Nephron (organoid): ENCODE measurements at regions not wholly inside any gene's neighbourhood (a gene's known extent, or its start where the extent isn't known, plus 50 kb on each side); places are given as distances from the start of the nearest gene placed in this dataset.

Experiments used
- H3K27ac Mint-ChIP-seq, 3 experiments: 2 replicates each; pipeline ENCODE4 v1.8.0; 2020; ENCODE audit warnings: mixed read lengths in 3 of 3, mild to moderate bottlenecking in 2 of 3, moderate library complexity in 1 of 3
- H3K27me3 Mint-ChIP-seq: 2 replicates; pipeline ENCODE4 v1.8.0; 2021; ENCODE audit warnings: low read depth, mild to moderate bottlenecking, moderate library complexity, mixed read lengths
- H3K36me3 Mint-ChIP-seq: 2 replicates; pipeline ENCODE4 v1.8.0; 2020; ENCODE audit warnings: low read depth, mixed read lengths
- H3K4me1 Mint-ChIP-seq: 2 replicates; pipeline ENCODE4 v1.8.0; 2020; ENCODE audit warnings: mixed read lengths
- H3K4me3 Mint-ChIP-seq, 3 experiments: 2 replicates each; pipeline ENCODE4 v1.8.0; 2020; ENCODE audit warnings: mild to moderate bottlenecking in 3 of 3, mixed read lengths in 3 of 3, moderate library complexity in 2 of 3
- H3K9me3 Mint-ChIP-seq: 2 replicates; pipeline ENCODE4 v1.8.0; 2020; ENCODE audit warnings: mixed read lengths
- CTCF ChIP-seq, 3 experiments: fragments of 200-600 bp; sonication (generic); IDR thresholded peaks; one replicate each; pipeline ENCODE4 v1.5.0; 2021; ENCODE audit warnings: antibody characterized with exemption in 3 of 3; ENCODE audit not compliant: unreplicated experiment in 3 of 3

- Mint-ChIP-seq H3K27ac (no peak overlapping the region), H3K27me3 (no peaks in the 10 kb centered on the region), H3K4me3 (no peak overlapping the region), H3K4me1 (peaks cover 5% of the 10 kb centered on the region), H3K9me3 (peaks cover 15% of the 10 kb centered on the region), H3K36me3 (no peaks in the 10 kb centered on the region)
- no peak for TF ChIP-seq CTCF (IDR thresholded peaks at IDR 0.05; ENCODE audit: unreplicated experiment in 3 of 3)
These were observed 132.0 kb upstream of the ATP6AP2 start for GRCh38 chrX:40448793-40449192.

DNA sequence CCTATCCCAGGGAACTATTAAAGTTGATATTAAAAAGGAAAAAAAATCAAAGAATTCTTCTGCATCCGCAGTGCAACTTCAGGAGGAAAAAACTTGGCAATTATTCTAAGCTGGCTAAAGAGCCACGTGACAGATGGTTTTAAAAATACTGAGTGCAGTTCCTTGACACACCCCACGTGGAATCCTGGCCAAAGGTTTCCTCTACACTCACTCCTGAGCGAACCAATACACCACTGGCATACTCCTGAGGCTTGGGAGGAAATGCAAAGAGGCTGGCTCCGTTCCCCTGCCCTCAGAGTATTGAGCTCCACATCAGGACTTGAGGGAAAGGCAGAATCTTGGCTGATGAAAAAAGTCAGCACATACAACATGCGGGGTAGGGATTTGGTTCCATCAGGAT lies 133.8 kb upstream of the ATP6AP2 start:
- Mint-ChIP-seq H3K4me1 (peaks cover 5% of the 10 kb centered on the region), H3K27ac (no peak overlapping the region), H3K36me3 (no peaks in the 10 kb centered on the region), H3K4me3 (no peak overlapping the region), H3K27me3 (no peaks in the 10 kb centered on the region), H3K9me3 (peaks cover 10% of the 10 kb centered on the region)
- TF ChIP-seq CTCF (IDR thresholded peaks at IDR 0.05; ENCODE audit: unreplicated experiment in 3 of 3) = no peak

DNA sequence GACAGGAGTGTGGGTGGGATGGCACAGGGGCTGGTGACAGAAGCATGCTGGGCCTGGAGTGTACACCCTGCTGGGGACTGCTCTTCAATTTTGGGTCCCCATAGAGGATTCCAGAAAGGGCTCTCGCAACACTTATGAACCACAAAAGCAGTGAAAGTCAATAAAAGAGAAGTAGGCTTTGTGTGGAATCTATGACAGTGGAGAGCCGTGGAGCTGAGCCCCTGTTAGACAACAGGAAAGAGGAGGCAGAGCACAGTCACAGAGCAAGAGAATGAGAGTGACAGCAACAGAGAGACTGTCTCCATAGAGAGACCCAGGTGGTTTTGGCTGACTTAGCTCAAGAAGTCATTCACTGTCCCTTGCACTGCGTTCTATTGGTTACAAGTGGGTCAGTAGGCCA lies 135.1 kb upstream of the ATP6AP2 start:
- H3K9me3 Mint-ChIP-seq = peaks cover 8% of the 10 kb centered on the region
- no peak overlapping the region for H3K27ac Mint-ChIP-seq
- no peak for TF ChIP-seq CTCF (IDR thresholded peaks at IDR 0.05; ENCODE audit: unreplicated experiment in 3 of 3)
- no peaks in the 10 kb centered on the region for H3K36me3 Mint-ChIP-seq
- H3K4me1 Mint-ChIP-seq = peaks cover 8% of the 10 kb centered on the region
- no peaks in the 10 kb centered on the region for H3K27me3 Mint-ChIP-seq
- no peak overlapping the region for H3K4me3 Mint-ChIP-seq

- H3K27me3 Mint-ChIP-seq = no peaks in the 10 kb centered on the region
- H3K9me3 Mint-ChIP-seq = peaks cover 6% of the 10 kb centered on the region
- TF ChIP-seq CTCF (IDR thresholded peaks at IDR 0.05; ENCODE audit: unreplicated experiment in 3 of 3) = no peak
- no peak overlapping the region for H3K27ac Mint-ChIP-seq
- H3K4me3 Mint-ChIP-seq = no peak overlapping the region
- H3K4me1 Mint-ChIP-seq = peaks cover 8% of the 10 kb centered on the region
- no peaks in the 10 kb centered on the region for H3K36me3 Mint-ChIP-seq
These were observed 135.8 kb upstream of the ATP6AP2 start for GRCh38 chrX:40444798-40445496.

- TF ChIP-seq CTCF (IDR thresholded peaks at IDR 0.05; ENCODE audit: unreplicated experiment in 3 of 3) = no peak
- no peaks in the 10 kb centered on the region for H3K27me3 Mint-ChIP-seq
- H3K4me3 Mint-ChIP-seq = no peak overlapping the region
- H3K9me3 Mint-ChIP-seq = peaks cover 9% of the 10 kb centered on the region
- H3K27ac Mint-ChIP-seq = no peak overlapping the region
- no peaks in the 10 kb centered on the region for H3K36me3 Mint-ChIP-seq
- H3K4me1 Mint-ChIP-seq = peaks cover 6% of the 10 kb centered on the region
These were observed 136.6 kb upstream of the ATP6AP2 start for GRCh38 chrX:40444133-40444532.

DNA sequence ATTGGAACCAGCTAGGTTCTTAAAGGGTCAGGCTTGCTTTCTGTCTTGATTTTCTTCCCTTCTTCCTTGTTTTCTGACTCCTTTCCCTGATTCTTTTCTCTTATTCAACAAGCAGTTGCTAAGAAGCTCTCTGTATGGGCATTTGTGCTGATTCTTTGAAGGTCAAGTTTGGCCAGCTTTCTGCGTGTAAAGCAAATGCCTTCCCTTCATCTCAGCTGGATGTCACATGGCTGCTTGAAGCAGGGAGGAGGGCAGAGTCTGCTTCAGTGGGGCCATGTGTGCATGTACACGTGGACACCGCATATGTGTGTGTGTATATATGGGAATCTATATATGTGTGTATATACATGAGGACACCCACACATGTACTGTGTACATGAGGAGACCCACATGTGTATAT lies 139.9 kb upstream of the ATP6AP2 start:
- TF ChIP-seq CTCF (IDR thresholded peaks at IDR 0.05; ENCODE audit: unreplicated experiment in 3 of 3) = no peak
- Mint-ChIP-seq H3K27ac (peak overlapping the region in 2 of 3 experiments; percentile 8 to 20), H3K4me3 (no peak overlapping the region), H3K4me1 (peaks cover 11% of the 10 kb centered on the region), H3K27me3 (peaks cover 3% of the 10 kb centered on the region), H3K36me3 (no peaks in the 10 kb centered on the region), H3K9me3 (peaks cover 6% of the 10 kb centered on the region)
